Endothelial cell of umbilical vein (primary cell): ENCODE measurements at regions not wholly inside any gene's neighbourhood (a gene's known extent, or its start where the extent isn't known, plus 50 kb on each side); places are given as distances from the start of the nearest gene placed in this dataset.

Experiments
- BruUV-seq: library from RNA; stranded (reverse); fragments of 400-500 nt; replicated peaks from 2 replicates; lab custom pipeline; 2021; lab: Mats Ljungman, UMichigan
- CTCF ChIA-PET: fragments of 300-600, 350-600 bp; sonication (Branson Sonifier 250); formaldehyde crosslinking; loops from one replicate; lab custom pipeline; 2021; ENCODE audit warnings: antibody characterized with exemption, inconsistent platforms; lab: Charles Lee
- POLR2A ChIA-PET: fragments of 300-600, 350-600 bp; sonication (Branson Sonifier 250); formaldehyde crosslinking; loops from one replicate; lab custom pipeline; 2021; ENCODE audit warnings: antibody characterized with exemption, inconsistent platforms; lab: Charles Lee
- DNase-seq: peaks from one replicate; pipeline ENCODE4 v3.0.0-alpha.2; 2011; ENCODE audit warnings: low read depth, low spot score
- FAIRE-seq: peaks from 2 replicates; lab custom pipeline; 2011; peaks lifted over from hg19 to GRCh38; lab: Jason Lieb, UNC
- H2AFZ ChIP-seq: 2 replicates; pipeline ENCODE4 v1.6.0; 2012; ENCODE audit warnings: low read depth, low read length, control low read depth, inconsistent platforms
- H3K27ac ChIP-seq: 2 replicates; pipeline ENCODE4 v1.5.1; 2011; ENCODE audit warnings: low read depth, mild to moderate bottlenecking, control low read depth, low read length, moderate library complexity; ENCODE audit not compliant: insufficient read depth
- H3K27me3 ChIP-seq, 2 experiments: 2 replicates each; pipeline versions ENCODE4 v1.6.0 to v1.6.1; 2011; ENCODE audit warnings: low read length in 2 of 2, mixed read lengths in 1 of 2; ENCODE audit not compliant: control insufficient read depth in 2 of 2, insufficient read depth in 2 of 2
- H3K36me3 ChIP-seq, 2 experiments: 2 replicates in 1 of 2; 3 replicates in 1 of 2; pipeline ENCODE4 v1.5.1; 2011; ENCODE audit warnings: low read length in 2 of 2, mild to moderate bottlenecking in 1 of 2, moderate library complexity in 1 of 2; ENCODE audit not compliant: control insufficient read depth in 2 of 2, insufficient read depth in 2 of 2; ENCODE audit errors: extremely low read depth in 1 of 2
- H3K4me1 ChIP-seq: 3 replicates; pipeline ENCODE4 v1.5.1; 2011; ENCODE audit warnings: mild to moderate bottlenecking, low read length; ENCODE audit not compliant: control insufficient read depth, insufficient read depth; ENCODE audit errors: extremely low read depth
- H3K4me2 ChIP-seq: 2 replicates; pipeline ENCODE4 v1.6.1; 2011; ENCODE audit warnings: low read length, control low read depth, mixed read lengths; ENCODE audit not compliant: insufficient read depth
- H3K4me3 ChIP-seq, 3 experiments: fragments of 200-600 bp in 1 of 3; sonication (generic), shearing (Covaris generic) in 1 of 3; replicated peaks in 1 of 3; 2 replicates each; pipeline ENCODE4 v1.5.1; 2011 to 2016; ENCODE audit warnings: control low read depth in 3 of 3, low read length in 3 of 3, mild to moderate bottlenecking in 2 of 3, inconsistent platforms in 1 of 3, low read depth in 1 of 3, moderate library complexity in 1 of 3; ENCODE audit not compliant: insufficient read depth in 1 of 3
- H3K79me2 ChIP-seq: 2 replicates; pipeline ENCODE4 v1.6.0; 2012; ENCODE audit warnings: low read length, inconsistent platforms; ENCODE audit not compliant: control insufficient read depth, insufficient read depth
- H3K9ac ChIP-seq: replicated peaks from 2 replicates; pipeline ENCODE3; 2011; ENCODE audit warnings: low read length, control low read depth; ENCODE audit not compliant: insufficient read depth; ENCODE audit errors: extremely low read depth
- H3K9me1 ChIP-seq: replicated peaks from 3 replicates; pipeline ENCODE4 v1.6.0; 2011; ENCODE audit warnings: mild to moderate bottlenecking, low read length; ENCODE audit not compliant: control insufficient read depth, insufficient read depth; ENCODE audit errors: extremely low read depth
- H3K9me3 ChIP-seq: replicated peaks from 2 replicates; pipeline ENCODE4 v1.5.1; 2012; ENCODE audit warnings: low read length, inconsistent platforms; ENCODE audit not compliant: control insufficient read depth, insufficient read depth
- H4K20me1 ChIP-seq: replicated peaks from 2 replicates; pipeline ENCODE3; 2011; ENCODE audit warnings: mild to moderate bottlenecking, low read length; ENCODE audit not compliant: control insufficient read depth, insufficient read depth; ENCODE audit errors: extremely low read depth
- CTCF ChIP-seq, 2 donors: IDR thresholded peaks; 1 replicate in 1 of 2; 2 replicates in 1 of 2; pipeline ENCODE4 v1.5.1; 2011; ENCODE audit warnings: low read length in 2 of 2, mild to moderate bottlenecking in 2 of 2, moderate library complexity in 2 of 2, control low read depth in 1 of 2, inconsistent platforms in 1 of 2, low read depth in 1 of 2; ENCODE audit not compliant: insufficient read depth in 1 of 2; ENCODE audit errors: extremely low read depth in 1 of 2
- EZH2 ChIP-seq: IDR thresholded peaks from 2 replicates; pipeline ENCODE4 v1.6.1; 2012; ENCODE audit warnings: borderline replicate concordance, low read depth, mild to moderate bottlenecking, moderate library complexity, low read length, inconsistent platforms; ENCODE audit not compliant: severe bottlenecking
- FOS ChIP-seq: IDR thresholded peaks from 2 replicates; pipeline ENCODE4 v1.6.1; 2011; ENCODE audit warnings: mild to moderate bottlenecking, low read length, moderate library complexity, borderline replicate concordance; ENCODE audit not compliant: insufficient read depth
- GATA2 ChIP-seq: IDR thresholded peaks from 2 replicates; pipeline ENCODE4 v1.7.0; 2011; ENCODE audit warnings: low read depth, mild to moderate bottlenecking, moderate library complexity, mixed read lengths, low read length; ENCODE audit not compliant: insufficient read length, insufficient read depth
- JUN ChIP-seq: IDR thresholded peaks from 2 replicates; pipeline ENCODE4 v1.6.1; 2011; ENCODE audit warnings: borderline replicate concordance, low read depth; ENCODE audit not compliant: insufficient read length, insufficient read depth
- MAX ChIP-seq: IDR thresholded peaks from 2 replicates; pipeline ENCODE4 v1.6.1; 2011; ENCODE audit not compliant: insufficient read depth, insufficient read length
- MYC ChIP-seq: IDR thresholded peaks from one replicate; pipeline ENCODE4 v1.6.1; 2011; ENCODE audit warnings: mild to moderate bottlenecking, low read depth, low read length
- POLR2A ChIP-seq: IDR thresholded peaks from 2 replicates; pipeline ENCODE4 v1.6.1; 2012; ENCODE audit warnings: low read depth, mild to moderate bottlenecking, control low read depth, low read length
- POLR2AphosphoS5 ChIP-seq: IDR thresholded peaks from 2 replicates; pipeline ENCODE4 v1.6.1; 2012; ENCODE audit warnings: low read depth, mild to moderate bottlenecking, control low read depth, low read length, moderate library complexity; ENCODE audit not compliant: insufficient read depth
- dilution Hi-C: fragments of 300-500 bp; cut with MboI; formaldehyde crosslinking; loops from one replicate; pipeline ENCODE4 v1.15.0; 2019; ENCODE audit warnings: low sequenced_read_pairs; ENCODE audit not compliant: extremely low pct_ligation_motif_present
- intact Hi-C: fragments of 100-400 bp; cut with micrococcal nuclease; formaldehyde crosslinking; loops from one replicate; pipeline ENCODE4 v1.10.0; 2022

GRCh38 chr4:116516711-116517110, 568.7 kb downstream of the TRAM1L1 start:
- H3K36me3 ChIP-seq: no peaks in the 10 kb centered on the region
- peaks cover 0 to 8% of the 10 kb centered on the region in 2 experiments for H3K27me3 ChIP-seq
- H2AFZ ChIP-seq: no peak overlapping the region
- no peak overlapping the region for H3K9ac ChIP-seq
- dilution Hi-C loops: no loop called here
- no peak overlapping the region for H3K4me3 ChIP-seq
- H3K9me1 ChIP-seq: no peaks in the 10 kb centered on the region
- BruUV-seq: no TSS peak
- no peaks in the 10 kb centered on the region for H3K4me1 ChIP-seq
- H3K27ac ChIP-seq: no peak overlapping the region
- ChIA-PET CTCF (no interaction called here), POLR2A (no interaction called here)
- H3K4me2 ChIP-seq: no peak overlapping the region
- DNase-seq: no peak
- FAIRE-seq: no peak
- intact Hi-C loops: no loop called here
- no peaks in the 10 kb centered on the region for H4K20me1 ChIP-seq
- TF ChIP-seq MAX (no peak), EZH2 (no peak), JUN (no peak), FOS (no peak), POLR2A (no peak), POLR2AphosphoS5 (no peak), GATA2 (no peak), CTCF (IDR thresholded peaks at IDR 0.05; ENCODE audit: extremely low read depth in 1 of 2, insufficient read depth in 1 of 2, low read depth in 1 of 2, low read length in 2 of 2) (no peak), MYC (no peak)
- no peaks in the 10 kb centered on the region for H3K9me3 ChIP-seq
- H3K79me2 ChIP-seq: no peaks in the 10 kb centered on the region
